H9 (cell line): ENCODE measurements at regions not wholly inside any gene's neighbourhood (a gene's known extent, or its start where the extent isn't known, plus 50 kb on each side); places are given as distances from the start of the nearest gene placed in this dataset.

ENCODE experiments used
- DNase-seq: peaks from one replicate; pipeline ENCODE4 v3.0.0-alpha.2; 2017
- H2AFZ ChIP-seq: one replicate; pipeline ENCODE4 v1.6.1; 2013; ENCODE audit warnings: mild to moderate bottlenecking, low read length, control low read depth, moderate library complexity
- H2AK5ac ChIP-seq: 2 replicates; pipeline ENCODE4 v1.6.1; 2013; ENCODE audit warnings: low read length, control low read depth, mixed read lengths; ENCODE audit not compliant: insufficient read length
- H2BK120ac ChIP-seq: one replicate; pipeline ENCODE4 v1.6.1; 2013; ENCODE audit warnings: low read depth, mild to moderate bottlenecking, low read length, control low read depth, inconsistent platforms; ENCODE audit not compliant: poor library complexity, severe bottlenecking
- H2BK12ac ChIP-seq: 2 replicates; pipeline ENCODE4 v1.6.1; 2013; ENCODE audit warnings: low read length, control low read depth, mixed read lengths, low read depth; ENCODE audit not compliant: insufficient read length
- H2BK15ac ChIP-seq: 2 replicates; pipeline ENCODE4 v1.6.1; 2013; ENCODE audit warnings: low read depth, low read length, control low read depth
- H2BK20ac ChIP-seq: one replicate; pipeline ENCODE4 v1.6.1; 2013; ENCODE audit warnings: low read depth, mild to moderate bottlenecking, low read length, control low read depth, inconsistent platforms; ENCODE audit not compliant: poor library complexity, severe bottlenecking
- H2BK5ac ChIP-seq: 2 replicates; pipeline ENCODE4 v1.6.1; 2013; ENCODE audit warnings: low read length, control low read depth, mixed read lengths; ENCODE audit not compliant: insufficient read length
- H3K14ac ChIP-seq: 2 replicates; pipeline ENCODE4 v1.6.1; 2013; ENCODE audit warnings: low read length, control low read depth; ENCODE audit not compliant: insufficient read depth
- H3K18ac ChIP-seq: 2 replicates; pipeline ENCODE4 v1.6.1; 2013; ENCODE audit warnings: low read depth, mild to moderate bottlenecking, mixed read lengths, low read length, control low read depth; ENCODE audit not compliant: insufficient read length
- H3K23ac ChIP-seq: 2 replicates; pipeline ENCODE4 v1.6.1; 2013; ENCODE audit warnings: low read length, control low read depth, mixed read lengths, low read depth; ENCODE audit not compliant: insufficient read length
- H3K23me2 ChIP-seq: 2 replicates; pipeline ENCODE4 v1.6.1; 2013; ENCODE audit warnings: low read depth, mild to moderate bottlenecking, mixed read lengths, low read length, control low read depth; ENCODE audit not compliant: insufficient read length, poor library complexity, severe bottlenecking
- H3K27ac ChIP-seq: 2 replicates; pipeline ENCODE4 v1.5.1; 2013; ENCODE audit warnings: low read length, control low read depth, mixed read lengths, low read depth; ENCODE audit not compliant: insufficient read length
- H3K27me3 ChIP-seq: 2 replicates; pipeline ENCODE4 v1.6.1; 2013; ENCODE audit warnings: low read length, control low read depth, inconsistent platforms; ENCODE audit not compliant: insufficient read depth
- H3K4ac ChIP-seq: 2 replicates; pipeline ENCODE4 v1.6.1; 2013; ENCODE audit warnings: low read depth, mild to moderate bottlenecking, control low read depth, inconsistent platforms, low read length, moderate library complexity
- H3K4me1 ChIP-seq: 2 replicates; pipeline ENCODE4 v1.6.1; 2013; ENCODE audit warnings: low read length, control low read depth, inconsistent platforms; ENCODE audit not compliant: insufficient read depth
- H3K4me2 ChIP-seq: 2 replicates; pipeline ENCODE4 v1.6.1; 2013; ENCODE audit warnings: low read length, control low read depth, mixed read lengths; ENCODE audit not compliant: insufficient read length, insufficient read depth
- H3K56ac ChIP-seq: 2 replicates; pipeline ENCODE4 v1.6.1; 2013; ENCODE audit warnings: low read depth, mild to moderate bottlenecking, mixed read lengths, low read length, control low read depth; ENCODE audit not compliant: insufficient read length
- H3K79me1 ChIP-seq: 2 replicates; pipeline ENCODE4 v1.6.1; 2013; ENCODE audit warnings: low read depth, mild to moderate bottlenecking, moderate library complexity, low read length, control low read depth, inconsistent platforms; ENCODE audit not compliant: insufficient read depth, poor library complexity, severe bottlenecking
- H3K79me2 ChIP-seq: 2 replicates; pipeline ENCODE4 v1.6.1; 2013; ENCODE audit warnings: low read length, control low read depth, inconsistent platforms; ENCODE audit not compliant: insufficient read depth
- H3K9ac ChIP-seq: 2 replicates; pipeline ENCODE4 v1.6.1; 2013; ENCODE audit warnings: low read length, control low read depth, mixed read lengths; ENCODE audit not compliant: insufficient read length; ENCODE audit errors: extremely low read depth
- H3K9me3 ChIP-seq: one replicate; pipeline ENCODE4 v1.6.1; 2013; ENCODE audit warnings: low read depth, low read length, inconsistent platforms; ENCODE audit not compliant: control insufficient read depth
- H3T11ph ChIP-seq: one replicate; pipeline ENCODE4 v1.6.1; 2013; ENCODE audit warnings: mild to moderate bottlenecking, low read length, control low read depth, inconsistent platforms
- H4K20me1 ChIP-seq: one replicate; pipeline ENCODE4 v1.6.1; 2013; ENCODE audit not compliant: control insufficient read depth, insufficient read length, insufficient read depth
- H4K5ac ChIP-seq: 2 replicates; pipeline ENCODE4 v1.6.1; 2013; ENCODE audit warnings: low read depth, mild to moderate bottlenecking, mixed read lengths, low read length, control low read depth; ENCODE audit not compliant: insufficient read length
- H4K8ac ChIP-seq: replicated peaks from 2 replicates; pipeline ENCODE4 v1.6.1; 2013; ENCODE audit warnings: low read length, control low read depth, mixed read lengths, low read depth; ENCODE audit not compliant: insufficient read length
- H4K91ac ChIP-seq: 2 replicates; pipeline ENCODE4 v1.6.1; 2013; ENCODE audit warnings: low read depth, mild to moderate bottlenecking, moderate library complexity, mixed read lengths, low read length, control low read depth; ENCODE audit not compliant: insufficient read length
- H3K27ac Mint-ChIP-seq, 3 experiments: 2 replicates in 2 of 3; 3 replicates in 1 of 3; pipeline ENCODE4 v1.8.0; 2020 to 2021; ENCODE audit warnings: mixed read lengths in 3 of 3, mild to moderate bottlenecking in 1 of 3, moderate library complexity in 1 of 3
- H3K27me3 Mint-ChIP-seq: 2 replicates; pipeline ENCODE4 v1.8.0; 2021; ENCODE audit warnings: low read depth, mild to moderate bottlenecking, moderate library complexity, mixed read lengths
- H3K36me3 Mint-ChIP-seq, 3 experiments: 2 replicates in 2 of 3; 3 replicates in 1 of 3; pipeline ENCODE4 v1.8.0; 2020 to 2021; ENCODE audit warnings: low read depth in 3 of 3, mixed read lengths in 3 of 3; ENCODE audit not compliant: insufficient read depth in 1 of 3
- H3K4me1 Mint-ChIP-seq, 2 experiments: 2 replicates each; pipeline ENCODE4 v1.8.0; 2020; ENCODE audit warnings: mixed read lengths in 2 of 2
- H3K4me3 Mint-ChIP-seq, 2 experiments: 2 replicates in 1 of 2; 3 replicates in 1 of 2; pipeline ENCODE4 v1.8.0; 2020 to 2021; ENCODE audit warnings: mild to moderate bottlenecking in 2 of 2, mixed read lengths in 2 of 2, moderate library complexity in 1 of 2
- H3K9me3 Mint-ChIP-seq, 2 experiments: 2 replicates in 1 of 2; 3 replicates in 1 of 2; pipeline ENCODE4 v1.8.0; 2020; ENCODE audit warnings: mild to moderate bottlenecking in 2 of 2, mixed read lengths in 2 of 2, moderate library complexity in 1 of 2
- CTCF ChIP-seq: fragments of 200-600 bp; sonication (generic); conservative IDR thresholded peaks from 3 replicates; pipeline ENCODE4 v1.8.0; 2021; ENCODE audit warnings: antibody characterized with exemption, mild to moderate bottlenecking
- WGBS: extraction: QIAGEN DNeasy Blood & Tissue Kit; methylation state at CpG from one replicate; pipeline ENCODE4 v1.1.7; 2013; ENCODE audit warnings: missing lambda C conversion rate, low lambda C conversion rate, mixed read lengths; ENCODE audit not compliant: insufficient read length; ENCODE audit errors: extremely low coverage; 5-methylcytosine and 5-hydroxymethylcytosine counted together

GRCh38 chr6:167525774-167526173 lies 200.9 kb downstream of the TTLL2 start:
- Histone ChIP-seq H3K23ac (no peak overlapping the region), H3T11ph (no peak overlapping the region), H3K9ac (no peak overlapping the region), H3K23me2 (no peaks in the 10 kb centered on the region), H3K14ac (no peak overlapping the region), H3K4ac (no peak overlapping the region), H4K20me1 (no peaks in the 10 kb centered on the region), H4K8ac (no peak overlapping the region), H3K79me2 (no peaks in the 10 kb centered on the region), H3K56ac (no peak overlapping the region), H2BK15ac (no peak overlapping the region), H2BK120ac (no peak overlapping the region), H3K79me1 (no peaks in the 10 kb centered on the region), H4K5ac (no peak overlapping the region), H3K4me2 (no peak overlapping the region), H3K27ac (no peak overlapping the region), H2BK5ac (no peak overlapping the region), H2AK5ac (no peak overlapping the region), H2BK20ac (no peak overlapping the region), H3K27me3 (no peaks in the 10 kb centered on the region; the same call in 1 of the 2 replicates), H4K91ac (no peak overlapping the region), H2BK12ac (no peak overlapping the region), H3K9me3 (no peaks in the 10 kb centered on the region), H2AFZ (no peak overlapping the region), H3K4me1 (no peaks in the 10 kb centered on the region), H3K18ac (no peak overlapping the region)
- Mint-ChIP-seq H3K27ac (no peak overlapping the region), H3K36me3 (peaks cover 0 to 5% (median 0%) of the 10 kb centered on the region in 3 experiments; a peak in 2 of 7 replicates), H3K9me3 (peaks cover 0 to 2% of the 10 kb centered on the region in 2 experiments; a peak in 2 of 5 replicates), H3K4me3 (no peak overlapping the region), H3K4me1 (peaks cover 17 to 23% of the 10 kb centered on the region in 2 experiments), H3K27me3 (peaks cover 72% of the 10 kb centered on the region)
- TF ChIP-seq CTCF: no peak
- DNase-seq: no peak
- 100% methylated on average over 1 of the region's 6 CpGs for WGBS
